ENCODE measurements at regions not wholly inside any gene's neighbourhood (a gene's known extent, or its start where the extent isn't known, plus 50 kb on each side); places are given as distances from the start of the nearest gene placed in this dataset.
A peak's percentile ranks its signal among the peaks of the same experiment; 100 is the strongest.

DNA sequence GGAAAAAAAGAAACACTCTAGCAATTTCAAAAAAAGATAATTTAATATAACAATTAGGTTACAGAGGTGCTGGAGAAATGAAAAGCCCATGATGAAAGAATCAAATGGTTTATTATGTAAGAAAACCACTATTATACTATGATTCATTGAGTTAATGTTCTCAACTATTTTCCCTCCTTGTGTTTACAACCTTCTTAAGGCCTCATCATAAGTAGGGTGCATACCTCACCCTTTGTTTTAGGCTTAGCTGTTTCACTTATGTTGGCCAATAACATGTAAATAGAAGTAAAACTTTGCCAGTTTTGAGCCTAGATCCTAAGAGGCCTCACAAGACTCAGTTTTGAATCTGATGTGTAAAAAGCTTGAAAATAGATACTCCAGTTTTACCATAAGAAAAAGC lies 418.3 kb upstream of the DDX18 start:
- DNase-seq: no peak

DNA sequence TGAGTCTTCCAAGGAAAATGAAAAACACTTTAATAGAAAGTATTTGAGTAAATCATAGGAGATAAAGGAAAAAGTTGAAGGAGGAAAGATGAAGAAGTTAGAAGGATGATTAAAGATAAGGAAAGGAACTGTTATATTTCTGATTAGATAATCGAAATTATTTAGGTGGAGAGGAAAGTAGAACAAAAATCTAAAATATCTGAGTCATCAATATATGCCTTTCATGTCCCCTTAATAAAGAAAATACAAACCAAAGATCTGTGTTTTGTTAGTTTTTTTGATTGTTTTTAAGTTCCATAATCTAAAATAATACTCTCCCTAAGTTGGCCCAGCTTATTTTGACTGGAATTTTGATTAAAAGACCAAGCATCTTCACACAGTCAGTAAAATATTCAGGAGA lies 412.9 kb upstream of the DDX18 start:
- no peak for DNase-seq

DNA sequence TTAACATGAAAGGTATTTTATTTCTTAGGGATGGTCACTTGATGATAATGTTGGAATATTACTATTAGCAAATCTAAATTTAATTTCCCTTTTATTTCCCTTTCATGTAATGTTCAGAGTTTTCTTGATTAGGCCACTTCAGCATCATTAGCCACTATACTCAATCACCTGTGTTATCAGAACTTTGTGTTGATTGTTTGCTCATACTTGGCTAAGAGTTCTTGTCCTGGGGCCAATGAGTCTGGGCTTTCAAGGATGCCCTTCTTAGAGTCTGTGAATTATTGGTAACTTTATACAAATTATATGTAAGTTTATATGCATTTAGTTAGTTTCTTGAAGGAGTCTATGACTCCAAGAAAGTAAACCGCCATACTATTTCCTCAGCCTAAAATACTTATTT lies 408.0 kb upstream of the DDX18 start:
- no peak for DNase-seq

DNA sequence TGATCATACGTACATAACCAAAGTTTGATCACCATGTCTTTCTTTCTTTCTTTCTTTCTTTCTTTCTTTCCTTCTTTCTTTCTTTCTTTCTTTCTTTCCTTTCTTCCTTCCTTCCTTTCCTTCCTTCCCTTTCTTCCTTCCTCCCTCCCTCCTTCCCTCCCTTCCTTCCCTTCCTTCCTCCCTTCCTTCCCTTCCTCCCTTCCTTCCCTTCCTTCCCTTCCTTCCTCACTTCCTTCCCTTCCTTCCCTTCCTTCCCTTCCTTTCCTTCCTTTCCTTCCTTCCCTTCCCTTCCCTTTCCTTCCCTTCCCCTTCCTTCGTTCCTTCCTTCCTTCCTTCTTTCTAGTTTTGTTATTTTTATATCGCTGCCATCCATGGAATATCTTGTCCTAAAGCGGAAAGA lies 406.7 kb upstream of the DDX18 start:
- DNase-seq: no peak

DNA sequence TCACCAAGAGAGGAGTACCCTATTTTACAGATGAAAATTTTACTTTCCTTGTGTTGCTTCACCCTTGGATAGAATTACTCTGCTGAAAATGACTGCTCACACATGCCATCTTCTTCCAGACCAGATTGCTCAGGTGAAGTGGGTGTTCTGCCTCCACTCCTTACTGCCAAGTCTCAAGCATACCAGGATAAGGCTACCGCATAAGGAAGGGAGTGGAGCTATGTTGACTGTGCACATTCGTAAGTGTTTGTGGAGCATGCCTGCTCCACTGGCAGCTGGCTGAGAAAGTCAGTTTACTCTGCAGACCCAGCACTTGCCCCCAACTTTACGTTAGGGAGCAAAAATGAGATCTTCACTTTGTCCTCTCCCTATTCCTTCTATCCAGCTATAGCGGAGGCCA lies 405.0 kb upstream of the DDX18 start:
- no peak for DNase-seq

DNA sequence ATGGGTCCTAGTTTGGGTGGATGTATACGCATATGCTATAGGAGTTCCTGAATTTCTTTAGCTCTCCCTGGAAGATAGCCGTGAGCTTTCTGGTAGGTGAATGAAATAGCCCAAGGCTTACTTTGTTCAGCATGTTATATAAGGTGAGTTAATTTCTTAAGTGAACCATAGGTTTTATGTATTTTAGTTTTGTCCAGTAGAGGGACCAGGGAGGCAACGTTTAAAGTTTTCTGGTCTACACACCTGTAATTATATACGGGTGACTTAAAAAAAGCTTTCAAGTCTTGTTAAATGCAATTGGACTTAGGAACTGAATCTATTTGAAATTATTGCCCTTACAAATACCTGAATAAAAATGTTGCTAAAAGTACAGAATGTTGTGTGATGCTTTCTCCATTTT lies 402.5 kb upstream of the DDX18 start:
- DNase-seq: no peak

DNA sequence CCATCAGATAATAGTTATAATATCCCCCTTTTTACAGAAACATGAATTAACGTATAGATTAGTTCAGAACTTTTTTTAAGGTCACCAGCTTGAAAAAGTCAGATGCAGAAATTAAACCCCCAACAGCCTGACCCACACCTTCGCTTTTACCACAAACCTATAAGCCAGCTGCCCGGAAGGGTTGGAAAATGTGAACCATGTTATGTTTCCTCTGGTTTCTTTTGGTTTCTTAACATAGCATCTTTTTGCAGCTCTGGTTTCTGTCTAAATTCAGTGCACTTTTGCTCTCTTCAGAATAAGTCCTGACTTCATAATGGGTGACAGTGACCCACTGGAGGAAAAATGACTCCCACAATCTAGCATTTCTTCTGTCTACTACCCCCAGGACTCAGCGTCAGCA lies 381.7 kb upstream of the DDX18 start:
- no peak for DNase-seq

DNA sequence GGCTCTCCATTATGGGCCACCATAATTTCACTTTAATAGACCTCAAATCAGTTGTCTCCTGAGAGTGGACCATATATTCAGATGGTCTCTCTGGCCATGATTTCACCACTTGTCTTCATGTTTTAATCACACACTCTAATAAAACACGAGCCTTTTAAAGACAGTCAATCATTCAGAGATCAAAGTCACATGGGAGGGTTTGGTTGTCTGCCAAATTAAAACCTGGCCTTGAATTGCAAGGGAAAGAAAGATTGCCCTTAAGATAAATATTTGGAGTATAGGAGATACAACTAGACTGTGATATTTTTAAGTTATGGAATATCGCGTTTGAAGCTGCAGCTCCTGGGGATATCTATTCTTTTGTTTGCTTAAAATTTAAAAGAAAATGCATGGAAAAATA lies 377.8 kb upstream of the DDX18 start:
- no peak for DNase-seq

DNA sequence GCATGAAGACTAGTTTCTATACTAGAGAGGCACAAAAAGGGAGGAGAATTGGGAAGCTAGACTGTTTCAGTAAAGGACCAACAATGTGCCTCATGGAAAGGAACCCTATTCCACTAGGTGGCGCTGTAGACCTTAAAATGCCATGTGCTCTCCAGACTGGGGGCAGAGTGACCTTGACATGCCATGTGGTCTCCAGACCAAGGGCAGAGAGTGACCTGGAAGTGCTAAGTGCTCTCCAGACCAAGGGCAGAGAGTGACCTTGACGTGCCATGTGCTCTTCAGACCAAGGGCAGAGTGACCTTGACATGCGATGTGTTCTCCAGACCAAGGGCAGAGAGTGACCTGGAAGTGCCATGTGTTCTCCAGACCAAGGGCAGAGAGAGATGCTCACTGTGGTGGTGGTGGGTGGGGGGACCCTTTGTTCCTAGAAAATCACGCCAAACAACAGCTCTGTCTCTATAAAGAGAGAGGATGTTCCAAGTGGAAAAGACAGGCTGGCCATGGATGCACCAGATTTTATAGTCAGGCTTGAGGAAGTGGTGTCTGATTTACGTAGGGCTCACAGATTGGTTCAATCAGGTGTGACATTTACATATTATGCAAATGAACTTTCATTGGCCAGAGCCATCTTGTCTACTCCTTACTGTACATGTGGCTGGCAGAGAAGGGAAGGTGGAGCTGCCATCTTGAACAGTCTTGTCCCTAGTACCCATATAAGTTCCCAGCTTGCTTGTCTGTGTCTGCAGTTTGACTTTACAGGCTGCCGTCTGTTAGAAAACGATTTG lies 344.0 kb upstream of the DDX18 start:
- DNase-seq: peak; percentile 4 to 10

DNA sequence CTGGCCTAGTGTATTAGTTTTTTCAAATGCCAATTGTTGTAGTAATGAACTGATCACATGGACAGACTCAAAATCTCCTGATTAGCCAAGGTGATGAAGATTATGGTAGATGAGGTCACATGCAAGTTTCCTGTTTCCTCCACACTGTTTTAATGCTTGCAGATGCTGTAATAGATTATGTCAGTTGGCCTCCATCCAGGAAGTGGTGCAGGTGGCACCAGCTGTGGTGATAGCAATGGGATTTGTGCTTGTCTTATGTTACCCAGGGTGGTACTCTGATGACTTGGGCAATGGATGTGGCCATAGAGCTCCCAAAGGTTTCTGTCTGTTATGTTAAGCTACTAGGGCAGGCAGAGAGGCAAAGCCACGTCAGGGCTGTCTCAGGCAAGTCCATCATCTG lies 332.9 kb upstream of the DDX18 start:
- DNase-seq: no peak

DNA sequence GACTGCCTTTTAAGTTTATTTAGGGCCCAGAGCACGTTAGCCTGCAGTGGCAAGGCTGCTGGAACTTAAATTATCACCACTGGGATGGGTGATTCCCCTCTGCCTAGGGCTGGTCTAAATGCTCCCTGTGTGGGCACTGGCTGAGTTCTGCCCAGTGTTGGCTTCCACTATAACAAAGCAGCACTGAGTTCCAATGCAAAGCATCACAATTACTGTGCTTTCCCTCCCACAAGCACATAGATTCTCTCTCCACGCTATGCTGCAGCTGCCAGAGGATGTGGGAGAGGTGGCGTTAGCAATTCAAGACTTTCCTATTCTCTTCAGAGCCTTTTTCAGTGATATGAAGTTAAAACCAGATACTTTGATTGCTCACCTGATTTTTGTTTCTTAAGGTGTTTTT lies 328.9 kb upstream of the DDX18 start:
- DNase-seq: no peak

DNA sequence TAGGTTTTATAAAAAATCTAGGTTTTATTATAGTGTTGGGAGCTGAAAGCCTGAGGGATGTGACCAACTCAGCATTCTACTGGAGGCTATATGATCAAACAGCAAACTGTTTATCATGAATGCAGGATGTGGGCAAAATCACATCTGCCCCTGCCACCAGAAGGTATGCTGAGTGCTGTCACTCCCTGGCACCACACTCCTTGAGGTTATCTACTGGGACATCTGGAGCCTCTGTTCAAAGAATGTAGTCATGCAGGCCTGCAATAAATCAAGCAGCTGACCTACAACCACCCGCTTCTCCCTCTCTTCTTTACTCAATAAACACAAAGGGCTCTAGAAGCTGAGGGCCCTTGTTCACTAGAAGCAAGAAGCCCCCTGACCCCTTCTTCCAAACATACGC lies 328.4 kb upstream of the DDX18 start:
- no peak for DNase-seq

DNA sequence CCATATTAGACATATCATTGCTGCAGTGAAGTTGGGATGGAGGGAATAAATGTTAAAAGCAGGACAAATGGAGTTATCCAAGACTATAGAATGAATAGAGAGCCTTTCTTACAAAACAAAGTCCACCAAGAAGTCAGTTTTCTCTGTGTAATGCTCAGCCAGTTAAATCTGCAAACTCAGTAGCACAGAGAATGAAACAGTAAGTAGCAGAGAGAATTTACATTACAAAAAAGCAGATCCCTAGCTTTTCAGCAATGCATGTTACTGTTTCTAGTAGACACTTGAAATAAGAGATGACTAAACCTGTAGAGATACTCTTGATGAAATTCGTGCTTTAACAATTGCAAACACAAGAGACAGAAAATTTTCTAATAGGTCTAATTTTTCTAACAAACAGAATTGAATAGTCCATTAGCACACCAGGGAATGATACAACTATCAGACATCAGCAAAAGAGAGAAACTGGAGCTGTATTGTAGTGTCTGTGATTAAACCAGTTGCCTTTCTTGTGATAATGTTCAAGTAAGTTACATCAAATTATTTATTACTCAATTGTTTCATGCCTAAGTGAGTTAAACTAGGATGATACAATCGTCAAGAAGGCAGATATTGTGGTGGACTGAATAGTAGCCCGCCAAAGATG lies 322.2 kb upstream of the DDX18 start:
- DNase-seq: no peak

DNA sequence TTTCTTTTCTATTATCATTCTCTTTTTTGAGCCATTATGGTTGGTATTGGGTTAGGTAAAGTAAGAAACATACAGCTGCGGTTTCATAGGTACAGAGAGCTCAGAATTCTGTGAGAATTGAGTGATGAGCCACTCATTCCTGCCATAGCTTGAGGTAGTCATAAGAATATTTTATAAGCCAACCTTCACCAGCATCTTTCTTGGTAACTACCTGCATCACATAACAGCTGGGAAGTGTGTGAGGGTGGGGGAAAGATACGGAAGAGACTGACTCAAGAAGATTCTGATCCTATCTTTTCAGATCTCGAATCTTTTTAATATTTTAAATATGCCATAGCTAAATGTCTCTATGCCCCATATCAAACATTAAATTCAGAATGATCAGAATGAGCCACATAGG lies 313.8 kb upstream of the DDX18 start:
- DNase-seq: no peak

DNA sequence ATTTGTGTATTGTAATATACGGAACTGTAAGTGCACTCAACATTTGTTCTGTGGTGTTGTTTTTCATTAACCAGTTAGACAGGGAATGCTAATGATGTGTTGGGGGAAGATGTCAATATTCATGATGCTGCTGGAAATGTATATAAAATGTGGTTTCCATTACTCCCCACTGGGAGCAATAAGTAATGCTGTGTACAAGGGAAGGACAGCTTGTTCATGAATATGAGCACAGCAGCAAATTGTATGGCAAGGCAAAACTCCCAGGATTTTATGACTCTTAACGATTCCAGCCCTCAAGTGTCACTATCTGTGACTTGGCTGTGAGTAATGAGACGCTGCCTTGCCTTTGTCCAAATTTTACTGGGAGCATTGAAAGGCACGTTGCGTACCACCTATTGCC lies 312.4 kb upstream of the DDX18 start:
- no peak for DNase-seq

DNA sequence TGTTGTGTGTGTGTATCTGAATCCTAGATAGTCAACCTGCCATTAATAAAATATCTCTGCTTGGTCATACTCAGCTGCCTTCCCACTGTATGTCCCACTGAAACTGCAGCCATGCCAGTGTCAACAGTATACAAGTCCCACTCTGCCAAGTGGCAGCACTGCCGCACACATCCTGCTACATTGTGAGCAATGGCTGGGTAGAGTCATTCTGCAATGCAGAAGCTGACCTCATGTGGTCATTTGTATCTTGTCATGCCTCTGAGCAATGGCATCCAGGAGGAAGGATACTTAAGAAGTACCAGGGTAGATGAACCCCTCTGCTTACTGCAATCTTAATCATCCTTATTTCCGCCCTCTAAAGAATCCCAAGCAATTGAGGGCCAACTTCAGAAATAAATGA lies 302.2 kb upstream of the DDX18 start:
- DNase-seq: no peak

DNA sequence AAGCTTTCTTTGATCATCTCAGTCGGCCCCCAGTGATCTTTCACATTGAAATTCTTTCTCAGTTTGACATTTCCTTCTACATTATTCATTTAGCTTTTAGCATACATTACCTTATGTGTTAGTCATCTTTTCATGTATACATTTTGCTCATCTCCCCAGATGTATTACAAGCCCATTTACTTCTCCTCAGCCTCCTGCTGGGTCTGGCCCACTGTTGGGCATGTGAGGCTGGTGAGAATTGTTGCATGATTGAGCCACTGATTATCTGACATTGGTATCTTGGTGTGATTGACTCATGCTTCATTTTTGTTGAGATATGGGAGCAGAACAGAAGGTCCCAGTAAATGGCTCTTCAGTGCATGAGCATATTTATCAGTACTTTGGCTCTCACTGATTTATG lies 300.1 kb upstream of the DDX18 start:
- no peak for DNase-seq

DNA sequence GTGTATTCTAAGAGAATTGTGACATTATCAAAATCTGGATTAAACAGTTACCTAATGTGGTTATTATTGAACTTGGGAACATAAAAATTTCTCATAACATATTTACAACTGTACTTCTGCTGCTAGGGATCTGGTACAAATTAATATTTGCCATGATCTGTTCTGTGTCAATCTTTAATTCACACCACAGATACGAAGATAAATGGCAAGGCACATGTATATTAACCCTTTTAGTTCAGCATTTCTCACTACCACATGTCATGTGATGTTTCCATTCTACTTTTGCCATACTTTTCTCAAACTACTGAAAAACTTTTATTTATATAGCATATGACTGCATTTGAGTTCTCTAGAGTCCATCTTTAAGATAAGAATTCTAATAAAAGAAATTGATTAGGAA lies 295.3 kb upstream of the DDX18 start:
- DNase-seq: no peak

DNA sequence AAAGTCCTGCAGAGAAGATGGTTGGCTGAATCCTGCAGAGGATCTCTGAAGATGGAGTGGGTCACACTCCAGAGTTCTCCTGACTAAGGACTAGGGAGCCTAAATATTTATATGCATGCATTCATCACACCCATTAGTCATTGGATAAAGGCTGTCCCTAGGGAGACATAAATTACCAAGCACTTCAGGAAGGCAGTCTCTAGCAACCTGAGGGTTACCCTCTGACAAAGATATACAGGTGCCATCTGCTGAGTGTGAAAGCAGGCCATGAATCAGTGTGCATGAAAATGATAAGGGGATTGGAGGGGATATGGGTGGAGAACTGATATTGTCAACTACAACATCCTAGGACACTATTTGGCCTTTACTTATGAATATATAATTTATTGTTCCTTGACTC lies 294.8 kb upstream of the DDX18 start:
- no peak for DNase-seq

DNA sequence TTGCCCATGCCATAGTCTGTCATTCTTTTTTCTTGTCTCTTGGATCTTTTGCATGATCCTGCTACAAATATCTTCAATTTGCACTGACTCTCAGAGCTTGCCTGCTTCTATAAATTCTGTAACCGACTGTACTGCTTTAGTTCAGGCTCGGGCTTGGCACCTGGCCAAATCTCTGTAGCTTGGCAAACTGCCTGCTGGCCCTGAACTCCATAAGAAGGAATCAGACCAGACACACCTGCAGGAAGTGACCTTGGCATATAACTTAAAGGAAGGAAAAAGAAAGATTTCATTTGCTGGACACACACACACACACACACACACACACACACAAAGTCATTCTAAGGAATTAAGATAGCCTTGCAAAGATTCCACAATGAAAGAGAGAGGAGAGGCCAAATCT lies 291.2 kb upstream of the DDX18 start:
- DNase-seq: no peak

DNA sequence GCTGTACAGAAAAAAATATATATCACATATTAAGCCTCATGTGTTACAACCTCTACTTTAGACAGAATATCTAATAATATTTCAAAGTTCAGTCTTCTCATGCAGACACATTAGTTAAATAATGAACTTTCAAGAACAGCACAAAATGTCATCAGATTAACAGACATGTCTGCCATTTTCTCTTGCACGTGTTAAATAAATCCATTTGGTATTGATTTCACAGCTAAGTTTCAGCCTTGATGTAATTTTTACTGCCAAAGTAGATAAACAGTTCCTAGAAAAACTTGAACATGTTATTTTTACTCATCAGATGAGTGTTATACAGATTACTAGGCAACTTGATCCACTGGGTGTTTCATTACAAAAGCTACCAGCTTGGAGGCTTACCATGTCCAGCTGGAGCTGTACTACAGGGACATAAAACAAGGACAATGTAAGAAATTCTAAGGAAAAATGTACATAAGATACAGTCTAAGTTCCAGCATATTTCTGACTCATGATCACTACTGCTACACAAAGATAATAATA lies 290.7 kb upstream of the DDX18 start:
- no peak for DNase-seq

DNA sequence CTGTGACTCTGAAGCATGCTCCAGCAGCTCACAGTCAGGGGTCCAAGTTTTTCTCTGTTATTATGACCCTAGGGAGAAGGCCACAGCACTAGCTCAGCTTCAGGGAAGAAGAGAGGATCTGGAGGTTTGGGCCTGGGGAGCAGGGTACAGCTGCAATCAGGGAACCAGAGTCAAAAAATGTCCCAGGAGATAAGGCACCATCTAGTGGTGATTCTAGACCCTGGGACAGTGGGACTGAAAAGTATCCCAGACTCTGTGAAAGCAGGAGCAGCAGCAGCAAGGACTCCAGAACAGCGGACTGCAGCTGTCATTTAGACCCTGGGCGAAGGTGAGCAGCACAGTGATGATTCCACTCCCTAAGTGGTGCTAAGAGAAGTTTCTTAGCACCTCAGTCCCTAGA lies 278.4 kb upstream of the DDX18 start:
- no peak for DNase-seq

DNA sequence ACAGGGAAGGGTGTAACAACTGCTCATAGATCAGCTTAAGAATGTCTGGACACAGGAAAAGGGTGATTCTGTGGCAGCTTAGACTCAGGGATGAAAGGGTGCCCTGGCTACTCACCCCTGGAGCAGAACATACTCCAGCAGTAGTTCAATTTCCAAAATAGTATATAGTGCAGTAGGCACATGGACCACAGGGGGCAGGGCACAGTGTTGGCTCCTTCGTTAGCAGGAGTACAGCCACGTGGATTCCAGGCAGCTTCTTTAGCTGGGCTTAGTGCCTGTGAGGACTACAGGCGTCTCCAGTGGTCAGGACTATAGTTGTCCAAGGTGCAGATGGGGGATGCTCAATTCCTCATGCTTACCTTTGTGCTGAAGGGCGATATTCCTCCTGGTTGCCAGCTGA lies 277.5 kb upstream of the DDX18 start:
- no peak for DNase-seq

DNA sequence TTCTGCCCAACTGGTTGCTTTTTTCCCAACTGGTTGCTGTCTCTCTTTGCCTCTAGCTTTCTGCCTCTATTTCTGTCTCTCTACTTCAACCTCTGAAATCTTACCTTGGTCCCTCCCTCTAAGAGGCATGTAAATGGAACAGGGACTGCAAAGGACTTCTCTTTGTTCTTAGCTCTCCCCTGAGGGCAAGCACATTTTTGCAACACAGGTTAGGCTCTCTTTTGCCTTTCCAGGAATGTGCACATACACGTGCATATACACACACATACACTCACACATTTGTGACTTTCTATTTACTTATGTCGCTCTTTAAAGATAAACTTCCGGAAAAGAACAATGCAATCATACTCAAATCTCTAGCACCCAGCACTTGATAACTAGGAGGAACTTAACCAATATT lies 262.6 kb upstream of the DDX18 start:
- DNase-seq: no peak

DNA sequence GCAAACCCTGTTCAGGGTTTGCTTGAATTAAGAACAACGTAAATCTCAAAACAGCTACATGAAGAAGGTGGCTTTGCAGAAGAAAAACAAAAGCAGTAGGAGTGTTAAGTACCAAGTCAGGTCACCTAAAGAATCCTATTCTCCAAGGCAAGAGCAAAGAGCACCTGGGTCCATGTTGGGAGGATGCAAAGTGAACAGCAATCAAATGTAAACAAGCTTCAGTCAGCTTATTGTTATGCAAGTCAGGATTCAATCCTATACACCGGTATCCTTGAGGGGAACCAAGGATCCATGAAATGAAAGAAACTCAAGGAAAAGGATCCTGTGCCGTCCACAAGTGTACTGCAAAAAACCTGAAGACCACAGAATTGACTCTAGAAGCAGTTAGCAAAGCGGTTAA lies 261.0 kb upstream of the DDX18 start:
- DNase-seq: no peak

Data from stimulated activated CD4-positive, alpha-beta T cell treated with anti-CD3 and anti-CD28 coated beads, Interleukin-2, amount 100 ng/mL, for 48 hours (primary cell).